GM12878 (cell line): ENCODE measurements at regions not wholly inside any gene's neighbourhood (a gene's known extent, or its start where the extent isn't known, plus 50 kb on each side); places are given as distances from the start of the nearest gene placed in this dataset.

Source experiments
- ATAC-seq: fragments of 200-7000 bp; cut with Tn5 transposase; 3 replicates; pipeline ENCODE4 v1.9.1; 2020; ENCODE audit warnings: mild to moderate bottlenecking, moderate library complexity
- BruUV-seq: library from RNA; stranded (reverse); fragments of 400-500 nt; replicated peaks from 2 replicates; lab custom pipeline; 2021; lab: Mats Ljungman, UMichigan
- CTCF ChIA-PET: fragments of 300-600 bp; sonication (Branson Sonifier 250); formaldehyde crosslinking; extraction: SDS; loops from one replicate; lab custom pipeline; 2021; ENCODE audit warnings: inconsistent platforms; lab: Yijun Ruan, JAX
- POLR2A ChIA-PET: fragments of 350-600 bp; formaldehyde crosslinking; extraction: SDS; loops from one replicate; lab custom pipeline; 2021; ENCODE audit warnings: inconsistent platforms; lab: Charles Lee
- RAD21 ChIA-PET: fragments of 300-600 bp; sonication (Branson Sonifier 250); formaldehyde crosslinking; loops from one replicate; lab custom pipeline; 2023; ENCODE audit warnings: antibody characterized with exemption; ENCODE audit not compliant: unreplicated experiment; lab: Charles Lee
- SMC1A ChIA-PET: fragments of 300-600 bp; sonication (Branson Sonifier 250); formaldehyde crosslinking; loops from one replicate; lab custom pipeline; 2023; ENCODE audit not compliant: unreplicated experiment, uncharacterized antibody; lab: Charles Lee
- DNase-seq: peaks from one replicate; pipeline ENCODE4 v3.0.0-alpha.2; 2011; ENCODE audit warnings: low read depth, low spot score
- FAIRE-seq: peaks from 3 replicates; lab custom pipeline; 2011; peaks lifted over from hg19 to GRCh38; lab: Jason Lieb, UNC
- H2AFZ ChIP-seq: 2 replicates; pipeline ENCODE4 v1.6.0; 2011; ENCODE audit warnings: low read depth, low read length, control low read depth; ENCODE audit not compliant: control insufficient read depth
- H3K27ac ChIP-seq: 2 replicates; pipeline ENCODE4 v1.5.1; 2011; ENCODE audit warnings: control low read depth; ENCODE audit not compliant: control insufficient read depth, insufficient read depth
- H3K27me3 ChIP-seq, 2 experiments: replicated peaks in 1 of 2; 2 replicates each; pipeline versions ENCODE4 v1.6.0 to v1.6.1; 2011; ENCODE audit warnings: low read length in 1 of 2; ENCODE audit not compliant: control insufficient read depth in 2 of 2, insufficient read depth in 2 of 2
- H3K36me3 ChIP-seq, 2 experiments: 2 replicates each; pipeline ENCODE4 v1.5.1; 2011; ENCODE audit warnings: low read length in 1 of 2; ENCODE audit not compliant: control insufficient read depth in 2 of 2, insufficient read depth in 2 of 2
- H3K4me1 ChIP-seq: 2 replicates; pipeline ENCODE4 v1.6.1; 2011; ENCODE audit warnings: mild to moderate bottlenecking, low read length, moderate library complexity, mixed read lengths; ENCODE audit not compliant: control insufficient read depth, insufficient read depth
- H3K4me2 ChIP-seq: 2 replicates; pipeline ENCODE4 v1.6.0; 2011; ENCODE audit warnings: control low read depth; ENCODE audit not compliant: control insufficient read depth, insufficient read depth
- H3K4me3 ChIP-seq: fragments of 200-600 bp; sonication (generic); 2 replicates; pipeline ENCODE4 v1.5.1; 2016
- H3K79me2 ChIP-seq: 2 replicates; pipeline ENCODE4 v1.6.0; 2011; ENCODE audit warnings: low read length; ENCODE audit not compliant: control insufficient read depth, insufficient read depth
- H3K9ac ChIP-seq: 2 replicates; pipeline ENCODE4 v1.8.0; 2011; ENCODE audit warnings: low read length, control low read depth, mixed read lengths; ENCODE audit not compliant: control insufficient read depth, insufficient read depth
- H3K9me3 ChIP-seq: replicated peaks from 3 replicates; pipeline ENCODE4 v1.5.1; 2011; ENCODE audit warnings: mild to moderate bottlenecking, low read length; ENCODE audit not compliant: control insufficient read depth, insufficient read depth
- H4K20me1 ChIP-seq: 2 replicates; pipeline ENCODE4 v1.6.0; 2011; ENCODE audit not compliant: control insufficient read depth, insufficient read depth
- CBX3 ChIP-seq: fragments of 200-600 bp; sonication (generic); IDR thresholded peaks from 2 replicates; pipeline ENCODE4 v1.6.1; 2016; ENCODE audit warnings: low read depth, borderline replicate concordance
- CREB1 ChIP-seq: IDR thresholded peaks from 2 replicates; pipeline ENCODE4 v1.6.1; 2012; ENCODE audit warnings: low read depth, mild to moderate bottlenecking, inconsistent platforms
- EGR1 ChIP-seq, 2 experiments: IDR thresholded peaks; 1 replicate in 1 of 2; 2 replicates in 1 of 2; pipeline ENCODE4 v1.6.1; 2011 to 2012; ENCODE audit warnings: low read depth in 2 of 2, low read length in 2 of 2, borderline replicate concordance in 1 of 2, mild to moderate bottlenecking in 1 of 2, moderate library complexity in 1 of 2
- EP300 ChIP-seq, 2 experiments: fragments of 150-350 bp in 1 of 2; IDR thresholded peaks; 2 replicates each; pipeline ENCODE4 v1.6.1; 2011 to 2012; ENCODE audit warnings: low read depth in 2 of 2, low read length in 2 of 2, borderline replicate concordance in 1 of 2, improper control_type of control experiment in 1 of 2, inconsistent platforms in 1 of 2; ENCODE audit not compliant: control insufficient read depth in 1 of 2
- FOXK2 ChIP-seq: fragments of 450-650 bp; IDR thresholded peaks from 2 replicates; pipeline ENCODE4 v1.6.1; 2017; ENCODE audit warnings: mild to moderate bottlenecking, moderate library complexity
- IKZF1 ChIP-seq: fragments of 450-650 bp; conservative IDR thresholded peaks from 2 replicates; pipeline ENCODE4 v1.6.1; 2017; ENCODE audit warnings: antibody characterized with exemption, mild to moderate bottlenecking
- JUNB ChIP-seq: IDR thresholded peaks from 2 replicates; pipeline ENCODE4 v1.6.1; 2016; ENCODE audit warnings: antibody characterized with exemption, mild to moderate bottlenecking
- KAT2A ChIP-seq: conservative IDR thresholded peaks from 2 replicates; pipeline ENCODE4 v1.6.1; 2011; ENCODE audit warnings: low read depth, low read length; ENCODE audit not compliant: control insufficient read depth
- MYB ChIP-seq: fragments of 150-350 bp; IDR thresholded peaks from 2 replicates; pipeline ENCODE4 v1.6.1; 2014; ENCODE audit warnings: mild to moderate bottlenecking, low read depth, low read length, borderline replicate concordance
- MYC ChIP-seq: IDR thresholded peaks from 2 replicates; pipeline ENCODE4 v1.6.1; 2011; ENCODE audit warnings: mild to moderate bottlenecking, low read length, moderate library complexity, inconsistent platforms; ENCODE audit not compliant: insufficient read depth, insufficient replicate concordance, insufficient read length, severe bottlenecking
- SIN3A ChIP-seq: IDR thresholded peaks from 2 replicates; pipeline ENCODE4 v1.6.1; 2012; ENCODE audit warnings: low read depth, low read length, improper control_type of control experiment
- SREBF2 ChIP-seq: IDR thresholded peaks from 2 replicates; pipeline ENCODE4 v1.6.1; 2012; ENCODE audit warnings: mild to moderate bottlenecking, low read length
- SUZ12 ChIP-seq: fragments of 200-600 bp; sonication (generic); IDR thresholded peaks from one replicate; pipeline ENCODE4 v1.6.1; 2018; ENCODE audit warnings: antibody characterized with exemption, mild to moderate bottlenecking; ENCODE audit not compliant: unreplicated experiment
- ZBTB33 ChIP-seq: fragments of 450-650 bp; IDR thresholded peaks from 2 replicates; pipeline ENCODE4 v1.6.1; 2017; ENCODE audit warnings: mild to moderate bottlenecking
- WGBS: methylation state at CpG from one replicate; pipeline ENCODE4 v1.1.6; 2016; ENCODE audit warnings: low lambda C conversion rate; ENCODE audit not compliant: insufficient replicate concordance, insufficient coverage; ENCODE audit errors: missing lambda C conversion rate; 5-methylcytosine and 5-hydroxymethylcytosine counted together
- in situ Hi-C: fragments of 300-500 bp; cut with MboI; formaldehyde crosslinking; loops from 9 replicates; pipeline ENCODE4 v1.14.3; 2018; ENCODE audit warnings: mixed read lengths
- intact Hi-C: fragments of 100-400 bp; cut with micrococcal nuclease; formaldehyde crosslinking; loops from one replicate; pipeline ENCODE4 v1.14.2; 2022; ENCODE audit not compliant: unreplicated experiment
- TF ChIP-seq, protein P1 (sequence below): IDR thresholded peaks from 2 replicates; pipeline ENCODE4 v1.6.1; 2011; ENCODE audit warnings: borderline replicate concordance, low read depth, mild to moderate bottlenecking, moderate library complexity, low read length; ENCODE audit not compliant: insufficient read depth, poor library complexity, severe bottlenecking
- TF ChIP-seq, protein P2 (sequence below): fragments of 450-650 bp; IDR thresholded peaks from 2 replicates; pipeline ENCODE4 v1.6.1; 2014; ENCODE audit warnings: mild to moderate bottlenecking

GRCh38 chr2:57793310-57793709, 253.3 kb upstream of the VRK2 start:
- ATAC-seq (no peak), DNase-seq (no peak), FAIRE-seq (no peak)
- Histone ChIP-seq H4K20me1 (no peaks in the 10 kb centered on the region), H3K27me3 (no peaks in the 10 kb centered on the region), H3K27ac (no peak overlapping the region), H3K4me2 (no peak overlapping the region), H3K79me2 (no peaks in the 10 kb centered on the region), H3K9ac (no peak overlapping the region), H3K4me1 (no peaks in the 10 kb centered on the region), H3K36me3 (no peaks in the 10 kb centered on the region), H3K9me3 (no peaks in the 10 kb centered on the region), H2AFZ (no peak overlapping the region), H3K4me3 (no peak overlapping the region)
- ChIA-PET RAD21 (no interaction called here), POLR2A (no interaction called here), CTCF (interaction anchor here (0.7 to 1.3 kb wide), 3 partner anchors 24 to 257 kb away, joined by 3 to 4 read pairs (median 4); no protein-coding TSS in a partner anchor), SMC1A (interaction anchor here (2.5 kb wide), 1 partner anchor 13 kb away, joined by 6 read pairs; no protein-coding TSS in a partner anchor)
- intact Hi-C loops: no loop called here
- BruUV-seq: no TSS peak
- in situ Hi-C loops: no loop called here
- no peak for TF ChIP-seq CBX3
- TF ChIP-seq FOXK2: no peak
- TF ChIP-seq, protein P1, sequence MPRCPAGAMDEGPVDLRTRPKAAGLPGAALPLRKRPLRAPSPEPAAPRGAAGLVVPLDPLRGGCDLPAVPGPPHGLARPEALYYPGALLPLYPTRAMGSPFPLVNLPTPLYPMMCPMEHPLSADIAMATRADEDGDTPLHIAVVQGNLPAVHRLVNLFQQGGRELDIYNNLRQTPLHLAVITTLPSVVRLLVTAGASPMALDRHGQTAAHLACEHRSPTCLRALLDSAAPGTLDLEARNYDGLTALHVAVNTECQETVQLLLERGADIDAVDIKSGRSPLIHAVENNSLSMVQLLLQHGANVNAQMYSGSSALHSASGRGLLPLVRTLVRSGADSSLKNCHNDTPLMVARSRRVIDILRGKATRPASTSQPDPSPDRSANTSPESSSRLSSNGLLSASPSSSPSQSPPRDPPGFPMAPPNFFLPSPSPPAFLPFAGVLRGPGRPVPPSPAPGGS: no peak
- no peak for TF ChIP-seq EP300 (IDR thresholded peaks at IDR 0.05; ENCODE audit: borderline replicate concordance in 1 of 2, control insufficient read depth in 1 of 2, low read depth in 2 of 2, low read length in 2 of 2)
- no peak for TF ChIP-seq EGR1 (IDR thresholded peaks at IDR 0.05; ENCODE audit: borderline replicate concordance in 1 of 2, low read depth in 2 of 2, low read length in 2 of 2)
- no peak for TF ChIP-seq IKZF1
- TF ChIP-seq, protein P2, sequence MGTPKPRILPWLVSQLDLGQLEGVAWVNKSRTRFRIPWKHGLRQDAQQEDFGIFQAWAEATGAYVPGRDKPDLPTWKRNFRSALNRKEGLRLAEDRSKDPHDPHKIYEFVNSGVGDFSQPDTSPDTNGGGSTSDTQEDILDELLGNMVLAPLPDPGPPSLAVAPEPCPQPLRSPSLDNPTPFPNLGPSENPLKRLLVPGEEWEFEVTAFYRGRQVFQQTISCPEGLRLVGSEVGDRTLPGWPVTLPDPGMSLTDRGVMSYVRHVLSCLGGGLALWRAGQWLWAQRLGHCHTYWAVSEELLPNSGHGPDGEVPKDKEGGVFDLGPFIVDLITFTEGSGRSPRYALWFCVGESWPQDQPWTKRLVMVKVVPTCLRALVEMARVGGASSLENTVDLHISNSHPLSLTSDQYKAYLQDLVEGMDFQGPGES: no peak
- no peak for TF ChIP-seq SIN3A
- no peak for TF ChIP-seq JUNB
- TF ChIP-seq ZBTB33: no peak
- TF ChIP-seq MYB: no peak
- TF ChIP-seq KAT2A: no peak
- TF ChIP-seq CREB1: no peak
- no peak for TF ChIP-seq SUZ12
- TF ChIP-seq SREBF2: no peak
- no peak for TF ChIP-seq MYC
- 24% methylated on average over 2 of the region's 2 CpGs for WGBS
